ENCODE measurements at regions not wholly inside any gene's neighbourhood (a gene's known extent, or its start where the extent isn't known, plus 50 kb on each side); places are given as distances from the start of the nearest gene placed in this dataset.

DNA sequence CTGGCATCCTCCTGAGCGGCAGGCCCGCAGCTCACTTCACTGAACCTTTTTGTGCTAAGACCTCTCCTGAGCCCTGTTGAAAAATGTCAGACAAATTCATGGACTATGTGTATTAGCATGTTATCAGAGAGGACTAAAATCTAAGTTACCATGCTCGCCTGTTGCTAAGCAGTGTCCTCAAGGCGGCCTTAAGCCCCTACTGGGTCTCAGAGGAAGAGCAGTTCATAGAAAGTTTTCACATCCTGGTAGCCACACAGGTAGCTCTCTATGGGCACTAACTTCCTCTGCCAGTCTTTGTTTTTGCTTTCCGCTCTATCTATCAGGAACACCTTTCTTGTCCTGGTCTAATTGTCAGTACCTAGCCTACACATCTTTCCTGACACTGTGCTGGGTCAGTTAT lies 306.6 kb upstream of the MIS18BP1 start:
- TF ChIP-seq YY1 (IDR thresholded peaks at IDR 0.05; ENCODE audit: low read depth) (no peak), TAF1 (IDR thresholded peaks at IDR 0.05; ENCODE audit: borderline replicate concordance, low read depth, low read length) (no peak)
